Esophagus muscularis mucosa (tissue), 4 donors: ENCODE measurements at regions not wholly inside any gene's neighbourhood (a gene's known extent, or its start where the extent isn't known, plus 50 kb on each side); places are given as distances from the start of the nearest gene placed in this dataset.
A peak's percentile ranks its signal among the peaks of the same experiment; 100 is the strongest.

Experiments used
- DNase-seq: peaks from one replicate; pipeline ENCODE4 v3.0.0-alpha.2; 2017; ENCODE audit errors: extremely low spot score
- H3K27ac ChIP-seq, 4 donors: fragments of 200-600 bp; sonication (generic); replicated peaks in 1 of 4; 1 replicate in 3 of 4; 2 replicates in 1 of 4; pipeline ENCODE4 v1.5.1; 2016 to 2019; ENCODE audit warnings: mild to moderate bottlenecking in 1 of 4
- H3K27me3 ChIP-seq, 4 donors: fragments of 200-600 bp; sonication (generic); one replicate each; pipeline versions ENCODE4 v1.5.1 to v1.6.0; 2016 to 2019
- H3K36me3 ChIP-seq, 4 donors: fragments of 200-600 bp; sonication (generic); one replicate each; pipeline ENCODE4 v1.5.1; 2016 to 2019
- H3K4me1 ChIP-seq, 4 donors: fragments of 200-600 bp; sonication (generic); one replicate each; pipeline ENCODE4 v1.5.1; 2016 to 2019
- H3K4me3 ChIP-seq, 4 donors: fragments of 200-600 bp; sonication (generic); 1 replicate in 2 of 4; 2 replicates in 2 of 4; pipeline ENCODE4 v1.5.1; 2016 to 2019; ENCODE audit warnings: mild to moderate bottlenecking in 4 of 4, moderate library complexity in 1 of 4
- H3K9me3 ChIP-seq, 4 donors: fragments of 200-600 bp; sonication (generic); 1 replicate in 3 of 4; 2 replicates in 1 of 4; pipeline ENCODE4 v1.5.1; 2016 to 2019
- CTCF ChIP-seq, 3 experiments: fragments of 200-600 bp in 2 of 3; fragments of 450-650 bp in 1 of 3; sonication (generic) in 2 of 3; IDR thresholded peaks; one replicate each; pipeline ENCODE4 v1.5.1; 2017 to 2019; ENCODE audit warnings: antibody characterized with exemption in 3 of 3, mild to moderate bottlenecking in 2 of 3, moderate library complexity in 1 of 3
- EP300 ChIP-seq: sonication (generic); formaldehyde crosslinking; IDR thresholded peaks from one replicate; pipeline ENCODE4 v1.6.1; 2017; ENCODE audit warnings: antibody characterized with exemption
- POLR2A ChIP-seq: fragments of 450-650 bp; IDR thresholded peaks from one replicate; pipeline ENCODE4 v1.6.1; 2017; ENCODE audit warnings: antibody characterized with exemption, moderate library complexity, mild to moderate bottlenecking, low read depth
- POLR2AphosphoS5 ChIP-seq, 2 donors: sonication (generic); formaldehyde crosslinking; IDR thresholded peaks; one replicate each; pipeline ENCODE4 v1.6.1; 2017; ENCODE audit warnings: antibody characterized with exemption in 2 of 2
- WGBS: methylation state at CpG from one replicate; pipeline ENCODE4 v1.1.5; 2018; 5-methylcytosine and 5-hydroxymethylcytosine counted together
- intact Hi-C: fragments of 100-400 bp; cut with DNase I; formaldehyde crosslinking; loops from one replicate; pipeline ENCODE4 v1.15.1; 2023

GRCh38 chr2:129877289-129877741, 102.2 kb upstream of the RAB6C start:
- peak; percentile 99 for DNase-seq
- H3K4me1 ChIP-seq, result peaks cover 6 to 19% (median 15%) of the 10 kb centered on the region in 4 donors
- WGBS, result 2% methylated on average over 12 of the region's 20 CpGs
- H3K36me3 ChIP-seq, result no peaks in the 10 kb centered on the region
- no peaks in the 10 kb centered on the region for H3K27me3 ChIP-seq
- TF ChIP-seq EP300 (no peak), POLR2AphosphoS5 (IDR thresholded peaks at IDR 0.05) (no peak), CTCF (IDR thresholded peaks at IDR 0.05) (no peak), POLR2A (no peak)
- H3K4me3 ChIP-seq, result peak overlapping the region; percentile 62 to 89 (median 76)
- peak overlapping the region; percentile 79 to 83 (median 82) for H3K27ac ChIP-seq
- H3K9me3 ChIP-seq, result no peaks in the 10 kb centered on the region
- intact Hi-C loops, result loop anchor here (10.0 kb wide), 1 partner anchor 457 kb away; no protein-coding TSS in a partner anchor

- TF ChIP-seq CTCF (IDR thresholded peaks at IDR 0.05) (no peak), POLR2AphosphoS5 (IDR thresholded peaks at IDR 0.05) (no peak), EP300 (no peak), POLR2A (no peak)
- H3K27ac ChIP-seq, result peak overlapping the region; percentile 70 to 83 (median 80)
- peaks cover 6 to 19% (median 15%) of the 10 kb centered on the region in 4 donors for H3K4me1 ChIP-seq
- H3K9me3 ChIP-seq, result no peaks in the 10 kb centered on the region
- peak; percentile 91 for DNase-seq
- WGBS, result 46% methylated on average over 24 of the region's 50 CpGs
- no peaks in the 10 kb centered on the region for H3K27me3 ChIP-seq
- peak overlapping the region; percentile 62 to 89 (median 76) for H3K4me3 ChIP-seq
- intact Hi-C loops, result loop anchor here (10.0 kb wide), 1 partner anchor 457 kb away; no protein-coding TSS in a partner anchor
- no peaks in the 10 kb centered on the region for H3K36me3 ChIP-seq
Observed at GRCh38 chr2:129877795-129878775, 101.4 kb upstream of the RAB6C start.

GRCh38 chr2:129879614-129880180, 99.8 kb upstream of the RAB6C start:
- WGBS, result 88% methylated on average over 9 of the region's 9 CpGs

GRCh38 chr2:129880309-129880708, 99.2 kb upstream of the RAB6C start:
- H3K9me3 ChIP-seq, result no peaks in the 10 kb centered on the region
- peaks cover 6 to 19% (median 15%) of the 10 kb centered on the region in 4 donors for H3K4me1 ChIP-seq
- H3K36me3 ChIP-seq, result no peaks in the 10 kb centered on the region
- 93% methylated on average over 5 of the region's 5 CpGs for WGBS
- TF ChIP-seq POLR2AphosphoS5 (IDR thresholded peaks at IDR 0.05) (no peak), CTCF (IDR thresholded peaks at IDR 0.05) (no peak), POLR2A (no peak), EP300 (no peak)
- no peak overlapping the region for H3K27ac ChIP-seq
- no peak overlapping the region for H3K4me3 ChIP-seq
- intact Hi-C loops, result no loop called here
- DNase-seq, result no peak
- no peaks in the 10 kb centered on the region for H3K27me3 ChIP-seq

More at GRCh38 chr2:129879614-129880180, 99.8 kb upstream of the RAB6C start:
- H3K9me3 ChIP-seq, result no peaks in the 10 kb centered on the region
- H3K4me3 ChIP-seq, result no peak overlapping the region
- no peaks in the 10 kb centered on the region for H3K27me3 ChIP-seq
- H3K4me1 ChIP-seq, result peaks cover 6 to 19% (median 15%) of the 10 kb centered on the region in 4 donors
- no peak overlapping the region for H3K27ac ChIP-seq
- intact Hi-C loops, result loop anchor here (10.0 kb wide), 1 partner anchor 455 kb away; no protein-coding TSS in a partner anchor
- DNase-seq, result peak; percentile 85
- TF ChIP-seq CTCF (IDR thresholded peaks at IDR 0.05) (no peak), POLR2A (no peak)
- no peaks in the 10 kb centered on the region for H3K36me3 ChIP-seq
